ENCODE measurements at regions not wholly inside any gene's neighbourhood (a gene's known extent, or its start where the extent isn't known, plus 50 kb on each side); places are given as distances from the start of the nearest gene placed in this dataset.

- DNase-seq: no peak
- TF ChIP-seq EZH2phosphoT487 (IDR thresholded peaks at IDR 0.05; ENCODE audit: low read length): no peak
- TF ChIP-seq EZH2 (optimal IDR thresholded peaks at IDR 0.05; ENCODE audit: low read depth, low read length): no peak
- no peaks in the 10 kb centered on the region for H3K27me3 ChIP-seq (replicated peaks; ENCODE audit: insufficient read depth, low read length)
- H3K9ac ChIP-seq (ENCODE audit: low read length): no peak overlapping the region
- H3K36me3 ChIP-seq (replicated peaks; ENCODE audit: insufficient read depth, low read length): no peaks in the 10 kb centered on the region
- no peak overlapping the region for H2AFZ ChIP-seq (ENCODE audit: low read length)
- H3F3A ChIP-seq (ENCODE audit: insufficient read depth, low read length): peaks cover 4% of the 10 kb centered on the region
- H3K9me2 ChIP-seq (replicated peaks; ENCODE audit: insufficient read depth, low read length): no peaks in the 10 kb centered on the region
- H3K4me3 ChIP-seq (ENCODE audit: low read length): no peak overlapping the region
- H3K4me1 ChIP-seq (ENCODE audit: low read length): peaks cover 4% of the 10 kb centered on the region
- no peaks in the 10 kb centered on the region for H3K9me3 ChIP-seq (replicated peaks; ENCODE audit: insufficient read depth, low read length)
- H4K20me1 ChIP-seq (ENCODE audit: insufficient read depth, low read length): no peaks in the 10 kb centered on the region
- no peak overlapping the region for H3K4me2 ChIP-seq (ENCODE audit: low read depth, low read length)
- H3K27ac ChIP-seq (ENCODE audit: low read length): no peak overlapping the region
- no peaks in the 10 kb centered on the region for H3K79me2 ChIP-seq (ENCODE audit: low read length)
Observed at GRCh38 chr7:17129218-17129617, 169.2 kb upstream of the AHR start.

- DNase-seq: no peak
- no peak overlapping the region for H3K4me2 ChIP-seq (ENCODE audit: low read depth, low read length)
Observed at GRCh38 chr7:17130281-17131059, 168.0 kb upstream of the AHR start.

GRCh38 chr7:17131060-17131345 lies 167.4 kb upstream of the AHR start:
- H3K36me3 ChIP-seq (replicated peaks; ENCODE audit: insufficient read depth, low read length): no peaks in the 10 kb centered on the region
- H2AFZ ChIP-seq (ENCODE audit: low read length): no peak overlapping the region
- H3K9me2 ChIP-seq (replicated peaks; ENCODE audit: insufficient read depth, low read length): no peaks in the 10 kb centered on the region
- H3K4me3 ChIP-seq (ENCODE audit: low read length): no peak overlapping the region
- H3K9me3 ChIP-seq (replicated peaks; ENCODE audit: insufficient read depth, low read length): no peaks in the 10 kb centered on the region
- no peaks in the 10 kb centered on the region for H3K27me3 ChIP-seq (replicated peaks; ENCODE audit: insufficient read depth, low read length)
- peaks cover 15% of the 10 kb centered on the region for H3F3A ChIP-seq (ENCODE audit: insufficient read depth, low read length)
- H4K20me1 ChIP-seq (ENCODE audit: insufficient read depth, low read length): no peaks in the 10 kb centered on the region
- H3K4me1 ChIP-seq (ENCODE audit: low read length): peaks cover 18% of the 10 kb centered on the region
- no peak for TF ChIP-seq CTCF (IDR thresholded peaks at IDR 0.05; ENCODE audit: low read length)
- TF ChIP-seq EZH2 (optimal IDR thresholded peaks at IDR 0.05; ENCODE audit: low read depth, low read length): no peak
- no peak for TF ChIP-seq EZH2phosphoT487 (IDR thresholded peaks at IDR 0.05; ENCODE audit: low read length)
- H3K79me2 ChIP-seq (ENCODE audit: low read length): no peaks in the 10 kb centered on the region
- no peak overlapping the region for H3K4me2 ChIP-seq (ENCODE audit: low read depth, low read length)
- H3K27ac ChIP-seq (ENCODE audit: low read length): no peak overlapping the region
- no peak overlapping the region for H3K9ac ChIP-seq (ENCODE audit: low read length)
- DNase-seq: no peak

More at GRCh38 chr7:17130281-17131059, 168.0 kb upstream of the AHR start:
- Histone ChIP-seq H3K9me3 (replicated peaks; ENCODE audit: insufficient read depth, low read length) (no peaks in the 10 kb centered on the region), H3K27ac (ENCODE audit: low read length) (no peak overlapping the region), H3K4me3 (ENCODE audit: low read length) (no peak overlapping the region), H3K9ac (ENCODE audit: low read length) (no peak overlapping the region), H3K36me3 (replicated peaks; ENCODE audit: insufficient read depth, low read length) (no peaks in the 10 kb centered on the region), H3K9me2 (replicated peaks; ENCODE audit: insufficient read depth, low read length) (no peaks in the 10 kb centered on the region), H3K4me1 (ENCODE audit: low read length) (peaks cover 14% of the 10 kb centered on the region), H3F3A (ENCODE audit: insufficient read depth, low read length) (peaks cover 15% of the 10 kb centered on the region), H4K20me1 (ENCODE audit: insufficient read depth, low read length) (no peaks in the 10 kb centered on the region), H2AFZ (ENCODE audit: low read length) (no peak overlapping the region), H3K27me3 (replicated peaks; ENCODE audit: insufficient read depth, low read length) (no peaks in the 10 kb centered on the region), H3K79me2 (ENCODE audit: low read length) (no peaks in the 10 kb centered on the region)
- TF ChIP-seq EZH2 (optimal IDR thresholded peaks at IDR 0.05; ENCODE audit: low read depth, low read length): no peak
- TF ChIP-seq CTCF (IDR thresholded peaks at IDR 0.05; ENCODE audit: low read length): no peak
- no peak for TF ChIP-seq EZH2phosphoT487 (IDR thresholded peaks at IDR 0.05; ENCODE audit: low read length)

- peaks cover 18% of the 10 kb centered on the region for H3K4me1 ChIP-seq (ENCODE audit: low read length)
- H3K79me2 ChIP-seq (ENCODE audit: low read length): no peaks in the 10 kb centered on the region
- H3K9me3 ChIP-seq (replicated peaks; ENCODE audit: insufficient read depth, low read length): no peaks in the 10 kb centered on the region
- H3K27ac ChIP-seq (ENCODE audit: low read length): no peak overlapping the region
- no peaks in the 10 kb centered on the region for H3K36me3 ChIP-seq (replicated peaks; ENCODE audit: insufficient read depth, low read length)
- H3K9ac ChIP-seq (ENCODE audit: low read length): no peak overlapping the region
- no peak overlapping the region for H2AFZ ChIP-seq (ENCODE audit: low read length)
- no peaks in the 10 kb centered on the region for H3K27me3 ChIP-seq (replicated peaks; ENCODE audit: insufficient read depth, low read length)
- no peaks in the 10 kb centered on the region for H3K9me2 ChIP-seq (replicated peaks; ENCODE audit: insufficient read depth, low read length)
- peaks cover 15% of the 10 kb centered on the region for H3F3A ChIP-seq (ENCODE audit: insufficient read depth, low read length)
- no peak for DNase-seq
- H3K4me3 ChIP-seq (ENCODE audit: low read length): no peak overlapping the region
- no peak for TF ChIP-seq EZH2phosphoT487 (IDR thresholded peaks at IDR 0.05; ENCODE audit: low read length)
- no peak for TF ChIP-seq CTCF (IDR thresholded peaks at IDR 0.05; ENCODE audit: low read length)
- TF ChIP-seq EZH2 (optimal IDR thresholded peaks at IDR 0.05; ENCODE audit: low read depth, low read length): no peak
- no peak overlapping the region for H3K4me2 ChIP-seq (ENCODE audit: low read depth, low read length)
- H4K20me1 ChIP-seq (ENCODE audit: insufficient read depth, low read length): no peaks in the 10 kb centered on the region
Observed at GRCh38 chr7:17131983-17132655, 166.3 kb upstream of the AHR start.

Measured in MM.1S (cell line).